Omental fat pad (tissue), 3 donors: ENCODE measurements at regions not wholly inside any gene's neighbourhood (a gene's known extent, or its start where the extent isn't known, plus 50 kb on each side); places are given as distances from the start of the nearest gene placed in this dataset.

Experiments used
- ATAC-seq: fragments of 150-250 bp; one replicate; pipeline ENCODE4 v1.9.1; 2016; ENCODE audit warnings: mild to moderate bottlenecking, moderate library complexity; ENCODE audit not compliant: low FRiP score
- DNase-seq: peaks from one replicate; pipeline ENCODE4 v3.0.0-alpha.2; 2019; ENCODE audit warnings: low spot score
- CTCF ChIP-seq, 3 donors: fragments of 450-650 bp; IDR thresholded peaks; one replicate each; pipeline ENCODE4 v1.5.1; 2016 to 2017; ENCODE audit warnings: antibody characterized with exemption in 3 of 3, mild to moderate bottlenecking in 3 of 3, moderate library complexity in 2 of 3

DNA sequence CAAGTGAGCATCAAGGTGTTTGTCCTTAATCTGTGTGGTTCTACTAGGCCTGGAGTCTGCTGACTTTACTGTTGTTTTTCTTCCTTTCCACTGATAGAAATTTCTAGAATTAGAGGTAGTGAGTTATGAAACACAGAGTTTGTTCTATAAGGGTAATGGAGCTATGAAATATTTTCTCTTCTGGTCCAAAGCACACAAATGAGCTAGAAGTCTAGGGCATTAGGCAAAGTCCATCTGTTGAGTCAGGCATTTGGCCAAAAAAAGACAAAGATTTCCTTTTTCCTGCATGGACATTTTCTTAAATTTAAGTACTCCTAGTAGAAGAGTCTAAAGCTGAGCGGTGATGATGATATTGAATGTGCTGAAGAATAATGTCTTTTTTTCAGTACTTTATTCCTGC, 174.3 kb upstream of the STXBP5 start:
- TF ChIP-seq CTCF (IDR thresholded peaks at IDR 0.05) = no peak
- ATAC-seq (no peak), DNase-seq (no peak)

DNA sequence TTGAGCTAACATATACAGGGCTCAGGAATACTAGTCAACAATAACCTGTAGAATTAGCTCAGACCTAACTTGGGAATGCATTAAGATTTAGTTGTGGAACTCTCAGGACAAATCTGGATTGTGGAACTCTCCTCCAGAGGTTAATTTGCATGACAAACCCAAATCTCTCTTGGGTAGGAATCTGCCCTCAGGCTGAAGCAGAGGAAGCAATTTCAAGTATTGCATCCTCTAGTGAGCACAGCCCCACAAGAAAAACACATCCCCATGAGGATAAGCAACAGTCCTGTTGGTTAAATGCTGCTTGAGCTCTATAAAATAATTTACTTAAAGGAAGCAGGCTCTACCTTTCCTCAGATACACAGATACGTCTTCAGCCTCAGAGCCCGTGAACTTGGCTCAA, 170.9 kb upstream of the STXBP5 start:
- DNase-seq (no peak), ATAC-seq (no peak)
- no peak for TF ChIP-seq CTCF (IDR thresholded peaks at IDR 0.05)

DNA sequence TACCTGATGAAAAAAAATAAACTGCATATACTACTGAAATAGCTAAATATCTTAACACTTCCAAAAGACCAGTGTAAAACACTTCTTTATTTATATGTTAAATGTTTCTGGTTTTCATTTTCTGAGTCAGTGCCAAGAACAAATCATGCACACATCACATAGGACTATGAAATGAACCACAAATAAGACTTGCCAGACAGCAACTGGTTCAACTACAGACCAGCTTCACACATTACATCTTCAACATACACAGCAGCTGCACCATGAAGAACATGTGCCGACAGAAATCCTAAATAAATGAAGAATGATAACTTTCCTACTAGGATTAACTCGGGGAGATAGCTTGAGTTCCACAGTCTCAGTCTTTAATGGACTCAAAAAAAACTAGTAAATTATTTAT, 168.3 kb upstream of the STXBP5 start:
- TF ChIP-seq CTCF (IDR thresholded peaks at IDR 0.05) = no peak
- ATAC-seq (no peak), DNase-seq (no peak)

DNA sequence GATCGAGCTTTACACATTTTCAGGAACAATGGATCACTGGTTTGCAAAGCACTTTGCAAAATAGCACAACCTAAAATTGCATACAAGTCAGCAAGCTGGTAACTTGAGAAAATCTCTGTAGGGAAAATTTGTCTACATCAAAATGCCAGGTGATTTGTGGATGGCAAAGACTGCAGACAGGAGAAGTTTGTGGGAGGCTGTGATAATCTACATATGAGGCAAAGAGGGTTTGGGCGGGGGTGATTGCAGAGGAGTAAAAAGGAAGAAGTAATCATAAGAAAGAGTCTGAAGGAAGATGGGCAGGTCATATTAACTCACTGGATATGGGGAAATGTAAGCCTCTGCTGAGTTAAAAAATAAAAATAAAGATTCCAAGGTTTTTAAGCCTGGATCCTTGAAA, 166.3 kb upstream of the STXBP5 start:
- no peak for TF ChIP-seq CTCF (IDR thresholded peaks at IDR 0.05)
- ATAC-seq (no peak), DNase-seq (no peak)

DNA sequence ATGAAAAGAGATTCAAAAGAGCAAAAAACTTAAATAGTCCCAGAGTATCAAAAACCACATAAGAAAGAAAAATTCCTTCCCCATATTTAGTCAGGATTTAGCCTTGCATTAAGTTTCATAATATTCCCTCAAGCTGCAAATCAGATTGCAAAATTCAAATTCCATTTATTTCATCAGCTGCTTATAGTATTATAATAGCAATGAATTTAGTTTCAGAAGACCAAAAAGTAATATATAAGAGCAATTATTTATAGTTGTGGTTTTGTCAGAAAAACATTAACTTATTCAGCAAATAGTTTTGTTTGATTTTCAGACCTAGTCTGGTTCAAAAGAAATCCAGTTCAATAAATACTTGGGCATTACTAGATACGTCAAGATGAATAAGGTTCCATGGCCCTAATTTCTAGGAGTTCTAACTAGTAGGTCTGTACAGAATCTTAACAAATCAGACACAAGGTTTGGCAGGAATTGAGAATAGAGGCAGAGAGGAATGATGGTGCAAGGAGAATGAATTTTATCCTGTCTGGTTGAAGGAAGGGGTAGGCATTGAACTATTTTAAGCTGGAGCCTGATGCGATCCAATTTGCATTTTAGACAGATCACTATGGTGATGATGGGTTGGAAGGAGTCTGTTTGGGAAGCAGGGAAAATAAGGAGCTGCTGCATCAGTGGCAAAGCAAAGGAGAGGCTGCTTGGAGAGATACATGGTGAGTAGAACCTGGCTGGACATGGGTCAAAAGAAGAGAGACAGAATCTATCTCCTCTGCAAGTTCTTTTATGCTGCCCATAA, 163.9 kb upstream of the STXBP5 start:
- ATAC-seq = no peak
- no peak for TF ChIP-seq CTCF (IDR thresholded peaks at IDR 0.05)
- DNase-seq = no peak

DNA sequence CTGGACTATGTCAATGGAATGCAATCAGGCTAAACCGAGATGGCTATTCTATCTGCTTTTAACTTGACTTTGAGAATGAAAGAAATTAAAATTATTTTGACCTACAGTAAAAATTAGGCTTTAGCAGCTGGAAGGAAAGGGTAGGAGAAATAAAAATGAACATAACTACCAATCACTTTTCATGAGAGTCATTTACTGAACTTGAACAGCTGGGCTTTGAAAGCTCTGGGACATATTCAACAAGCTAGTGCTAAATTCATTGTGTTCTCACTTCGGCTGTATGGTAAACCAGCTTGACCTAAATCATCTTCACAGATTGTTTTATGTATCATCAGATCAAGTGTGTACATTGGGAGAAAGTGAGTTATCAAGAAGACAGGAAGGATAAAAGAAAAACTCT, 161.5 kb upstream of the STXBP5 start:
- DNase-seq (no peak), ATAC-seq (no peak)
- TF ChIP-seq CTCF (IDR thresholded peaks at IDR 0.05) = no peak

- no peak for TF ChIP-seq CTCF (IDR thresholded peaks at IDR 0.05)
- no peak for ATAC-seq
- no peak for DNase-seq
These were observed 160.2 kb upstream of the STXBP5 start for GRCh38 chr6:147043994-147044477.
